ENCODE measurements at regions not wholly inside any gene's neighbourhood (a gene's known extent, or its start where the extent isn't known, plus 50 kb on each side); places are given as distances from the start of the nearest gene placed in this dataset.

- no peak for TF ChIP-seq CTCF (IDR thresholded peaks at IDR 0.05)
- no peak for TF ChIP-seq POLR2AphosphoS5 (IDR thresholded peaks at IDR 0.05)
Observed at GRCh38 chr5:31052937-31053658, 140.4 kb upstream of the CDH6 start.
